ENCODE measurements at regions not wholly inside any gene's neighbourhood (a gene's known extent, or its start where the extent isn't known, plus 50 kb on each side); places are given as distances from the start of the nearest gene placed in this dataset.

GRCh38 chr1:115491298-115492018 lies 150.3 kb upstream of the VANGL1 start:
- no peak for DNase-seq (ENCODE audit: low read depth)

DNA sequence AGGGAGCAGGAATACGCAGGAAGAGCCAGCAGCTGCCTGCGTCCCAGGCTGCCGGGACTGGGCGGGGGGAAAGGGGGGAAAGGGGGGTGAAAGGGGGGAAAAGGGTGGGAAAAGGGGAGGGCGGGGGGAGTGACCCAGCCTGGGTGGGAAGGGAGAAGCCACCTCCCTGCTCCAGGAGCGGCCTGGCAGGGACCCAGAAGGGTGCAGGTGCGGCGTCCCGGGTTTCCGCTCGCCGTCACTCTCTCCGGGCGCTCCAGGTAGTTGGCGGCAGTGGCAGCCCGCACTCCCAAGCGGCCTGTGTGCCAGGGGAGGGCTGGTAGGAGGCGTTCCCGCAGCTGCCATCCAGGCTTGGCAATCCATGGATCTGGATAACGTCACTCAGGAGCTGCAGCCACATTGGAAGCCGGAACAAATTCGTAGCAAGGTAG lies 141.0 kb upstream of the NGF start:
- no peak for DNase-seq (ENCODE audit: low read depth)

DNA sequence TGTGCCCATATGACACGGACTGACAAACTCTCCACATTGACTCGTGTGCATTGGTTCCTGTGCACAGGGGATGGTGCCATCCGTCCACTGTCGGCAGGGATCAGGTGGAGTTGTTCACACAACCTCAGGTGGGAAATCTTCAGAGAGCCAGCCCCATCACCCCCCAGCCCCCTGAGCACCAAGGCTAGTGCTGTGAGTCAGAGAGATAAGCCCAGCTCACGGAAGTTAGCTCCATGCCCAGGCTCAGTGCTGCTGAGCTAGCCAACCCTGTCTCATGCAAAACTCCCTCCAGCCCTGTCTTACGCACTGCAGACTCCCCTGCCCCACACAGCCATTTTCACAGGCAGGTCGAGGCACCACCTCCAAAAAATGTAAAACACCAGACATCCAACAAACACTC lies 139.0 kb upstream of the NGF start:
- no peak for DNase-seq (ENCODE audit: low read depth)

GRCh38 chr1:115476616-115477015 lies 138.6 kb upstream of the NGF start:
- DNase-seq (ENCODE audit: low read depth), result no peak

DNA sequence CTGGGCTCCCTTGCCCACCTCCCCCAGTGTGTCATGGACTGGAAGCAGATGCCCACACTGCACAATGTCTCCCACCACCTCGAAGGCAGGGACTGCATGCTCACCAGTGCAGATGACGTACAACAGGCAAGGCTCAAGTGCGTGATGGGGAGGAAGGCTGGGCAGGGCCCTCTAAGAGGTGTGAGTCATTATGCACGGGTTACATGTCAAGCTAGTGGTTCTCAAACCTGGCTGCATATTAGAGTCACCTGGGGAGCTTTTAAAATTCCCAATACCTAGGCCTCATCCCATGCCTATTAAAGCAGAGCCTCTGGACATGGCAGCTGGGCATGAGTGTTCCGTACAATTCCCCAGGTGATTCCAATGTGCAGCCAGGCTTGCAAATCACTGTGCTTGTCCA lies 137.9 kb upstream of the NGF start:
- DNase-seq (ENCODE audit: low read depth), result no peak

GRCh38 chr1:115475252-115475651 lies 137.2 kb upstream of the NGF start:
- DNase-seq (ENCODE audit: low read depth), result no peak

GRCh38 chr1:115473986-115474565 lies 136.0 kb upstream of the NGF start:
- no peak for DNase-seq (ENCODE audit: low read depth)

DNA sequence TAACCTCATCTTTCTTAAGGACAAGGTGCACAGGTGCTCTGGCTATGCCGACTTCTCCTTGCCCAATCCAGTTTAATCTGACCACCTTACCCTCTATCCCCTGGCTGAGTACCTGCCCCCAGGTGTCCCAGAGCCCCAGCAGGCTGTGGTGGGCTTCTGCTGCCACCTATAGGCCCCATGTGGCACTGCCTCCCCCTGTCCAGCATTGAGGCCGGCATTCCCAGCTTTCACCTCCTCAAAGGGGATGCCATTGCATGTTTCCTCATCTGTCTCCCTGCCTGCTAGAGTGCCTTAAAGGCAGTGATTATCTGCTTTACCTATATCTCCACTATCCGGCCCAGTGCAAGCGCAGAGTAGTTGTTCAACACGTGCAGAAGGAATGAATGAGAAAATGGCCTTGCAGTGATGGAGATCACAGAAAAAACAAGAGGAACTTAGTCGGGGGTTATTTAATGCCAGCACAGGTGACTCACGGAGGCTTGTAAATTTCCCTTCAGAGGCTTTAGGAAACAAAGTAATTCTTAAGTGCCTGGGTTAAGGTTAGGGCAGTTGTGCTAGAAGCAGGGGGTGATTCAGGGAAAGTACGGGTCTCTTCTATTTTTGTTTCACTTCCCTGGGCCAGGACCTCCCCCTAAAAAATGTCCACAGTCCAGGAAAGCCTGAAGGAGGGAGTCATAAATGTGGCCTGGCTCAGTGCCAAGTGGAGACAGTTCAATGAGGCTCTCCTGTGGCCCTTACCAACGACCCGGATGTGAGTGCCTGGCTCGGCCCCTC lies 131.8 kb upstream of the NGF start:
- DNase-seq (ENCODE audit: low read depth), result no peak

DNA sequence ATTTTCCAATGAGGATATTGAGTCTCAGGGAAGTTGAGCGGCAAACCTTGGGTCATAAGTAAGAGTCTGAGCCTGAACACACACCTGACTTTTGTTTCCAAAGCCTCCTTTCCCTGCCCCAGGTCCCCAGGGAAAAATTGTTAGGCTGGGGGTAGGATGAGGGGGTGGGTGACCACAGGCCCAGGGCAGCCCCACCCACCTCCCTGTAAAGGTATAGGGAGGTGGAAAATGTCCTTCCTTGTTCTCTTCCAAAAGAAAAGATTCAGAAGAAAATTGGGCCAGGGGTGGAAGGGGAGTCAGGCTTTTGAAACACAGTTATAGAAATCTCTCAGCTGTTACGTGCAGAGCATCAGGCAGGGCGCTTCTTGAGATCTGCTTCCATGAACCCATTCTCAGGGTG lies 129.7 kb upstream of the NGF start:
- DNase-seq (ENCODE audit: low read depth), result no peak

GRCh38 chr1:115467196-115467595 lies 129.1 kb upstream of the NGF start:
- DNase-seq (ENCODE audit: low read depth), result no peak

DNA sequence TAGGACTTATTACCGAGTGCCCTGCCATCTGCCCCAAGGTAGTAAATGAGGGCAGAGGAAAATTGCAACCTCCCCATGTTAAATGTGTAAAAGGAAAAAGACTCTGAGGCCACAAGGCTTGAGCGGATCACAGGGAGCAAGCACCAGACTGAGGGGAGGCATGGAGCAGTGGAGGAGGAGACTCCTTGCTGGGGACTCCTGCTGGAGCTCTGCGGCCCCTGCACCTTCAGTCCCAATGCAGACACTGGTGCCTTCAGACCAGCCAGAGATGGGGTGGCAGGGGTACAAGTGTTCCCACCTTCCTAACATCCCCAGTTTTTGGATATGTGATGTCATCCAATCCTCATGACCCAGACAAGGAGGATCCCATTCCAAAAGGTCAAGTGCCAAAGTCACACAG lies 128.4 kb upstream of the NGF start:
- DNase-seq (ENCODE audit: low read depth), result no peak

DNA sequence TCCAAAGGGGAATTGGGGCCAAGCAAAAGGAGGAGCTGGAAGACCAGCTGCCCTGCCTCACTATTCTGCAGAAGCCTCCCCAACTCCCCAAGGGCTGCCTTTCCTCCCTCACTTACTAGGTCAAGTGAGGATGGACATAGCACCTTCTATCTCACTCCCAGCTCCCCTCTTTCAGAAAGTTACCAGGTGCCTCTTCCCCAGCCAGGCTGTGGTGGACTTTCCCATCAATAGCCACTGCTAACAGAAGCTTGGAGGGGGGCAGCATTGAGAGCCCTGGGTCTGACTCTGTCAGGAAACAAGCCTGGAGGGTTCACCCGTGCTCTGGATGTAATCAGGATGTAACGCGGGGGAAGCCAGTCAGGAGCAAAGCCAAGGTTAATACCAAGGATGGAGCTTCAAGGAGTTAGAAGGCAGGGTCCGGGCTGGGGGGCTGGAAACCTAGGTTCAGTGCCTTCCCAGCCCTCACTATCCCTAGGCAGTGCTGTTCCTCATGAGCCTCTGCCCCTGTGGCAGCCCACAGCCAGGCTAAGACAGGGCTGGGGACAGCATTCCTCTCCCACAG lies 127.8 kb upstream of the NGF start:
- DNase-seq (ENCODE audit: low read depth), result no peak

GRCh38 chr1:115463347-115463746 lies 125.3 kb upstream of the NGF start:
- no peak for DNase-seq (ENCODE audit: low read depth)

- DNase-seq (ENCODE audit: low read depth), result no peak
These were observed 124.6 kb upstream of the NGF start for GRCh38 chr1:115462566-115463076.

- DNase-seq (ENCODE audit: low read depth), result no peak
These were observed 123.5 kb upstream of the NGF start for GRCh38 chr1:115461526-115461925.

DNA sequence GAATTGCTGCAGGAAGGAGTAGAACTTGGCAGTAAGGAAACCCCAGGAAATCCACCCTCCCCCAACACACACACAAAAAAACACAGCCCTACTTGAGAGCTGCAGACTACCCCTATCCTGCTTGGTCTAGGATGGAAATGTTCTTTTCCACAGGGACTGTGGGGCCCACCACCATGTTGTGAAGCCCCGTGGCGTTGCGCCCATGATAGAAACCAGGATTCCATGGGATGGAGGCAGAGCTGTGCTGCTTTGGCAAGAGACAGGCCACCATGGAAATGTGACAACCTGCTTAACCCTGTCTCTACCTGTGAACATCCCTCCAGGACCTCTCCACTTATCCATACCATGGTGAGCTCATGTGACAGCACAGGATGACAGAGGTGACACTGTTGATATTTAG lies 121.1 kb upstream of the NGF start:
- no peak for DNase-seq (ENCODE audit: low read depth)

DNA sequence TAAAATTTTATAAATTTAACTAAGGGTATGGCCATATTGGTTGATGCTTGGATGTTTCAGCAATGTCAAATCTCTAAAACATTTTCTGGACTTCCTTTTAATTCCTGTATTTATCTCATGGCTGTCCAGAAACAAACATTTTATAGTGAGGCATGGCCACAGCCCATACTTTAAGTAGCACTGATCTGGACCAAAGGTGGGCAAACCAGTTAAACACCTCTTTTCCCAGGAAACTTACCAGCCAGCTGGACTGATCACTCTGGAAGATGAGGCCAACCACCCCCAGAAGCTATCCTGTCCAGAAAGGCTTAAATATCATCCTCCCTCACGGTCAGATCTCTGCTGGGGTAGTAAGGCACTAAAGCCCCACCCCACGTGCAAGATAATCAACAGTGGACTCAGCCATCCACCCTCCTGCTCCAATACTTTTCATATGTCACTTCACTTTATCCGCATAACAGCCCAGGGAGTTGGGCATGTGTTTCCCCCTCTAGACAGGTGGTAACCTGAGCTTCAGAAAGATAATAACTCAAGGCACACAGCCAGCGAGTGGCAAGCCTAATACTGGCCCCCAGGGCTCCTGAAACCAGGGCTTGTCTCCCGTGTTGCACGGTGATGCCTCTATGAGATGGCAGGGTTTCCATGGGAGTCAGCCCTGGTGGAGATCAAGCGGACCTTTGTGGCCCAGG lies 120.5 kb upstream of the NGF start:
- no peak for DNase-seq (ENCODE audit: low read depth)

DNA sequence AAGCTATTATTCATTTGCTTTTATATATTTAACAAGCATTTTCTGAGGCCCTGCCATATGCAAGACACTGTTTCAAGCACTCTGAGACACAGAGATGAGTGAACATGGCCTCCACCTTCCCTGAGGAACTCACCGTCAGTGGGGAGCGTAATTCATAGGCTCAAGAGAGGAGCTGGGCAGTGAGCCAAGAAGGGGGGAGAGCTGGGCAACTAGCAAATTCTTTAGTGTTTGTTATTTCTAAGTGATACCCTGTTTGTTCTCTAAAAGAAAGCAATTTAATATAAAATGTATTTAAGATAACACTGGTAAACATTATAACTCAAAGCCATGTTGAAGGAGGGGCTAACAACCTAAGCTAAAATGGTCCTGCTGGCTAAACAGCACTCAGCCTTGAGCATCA lies 119.2 kb upstream of the NGF start:
- DNase-seq (ENCODE audit: low read depth), result no peak

GRCh38 chr1:115456441-115456961 lies 118.5 kb upstream of the NGF start:
- DNase-seq (ENCODE audit: low read depth), result peak; percentile 57

GRCh38 chr1:115454837-115455511 lies 116.9 kb upstream of the NGF start:
- peak; percentile 48 for DNase-seq (ENCODE audit: low read depth)

- DNase-seq (ENCODE audit: low read depth), result no peak
These were observed 115.6 kb upstream of the NGF start for GRCh38 chr1:115453666-115454065.

All from fibroblast of gingiva (primary cell).